ENCODE measurements at regions not wholly inside any gene's neighbourhood (a gene's known extent, or its start where the extent isn't known, plus 50 kb on each side); places are given as distances from the start of the nearest gene placed in this dataset.
"Not testable (repeated sequence)": the region's sequence is repeated elsewhere in the genome, so short reads cannot be mapped to it uniquely, and the experiment has no call there.

DNA sequence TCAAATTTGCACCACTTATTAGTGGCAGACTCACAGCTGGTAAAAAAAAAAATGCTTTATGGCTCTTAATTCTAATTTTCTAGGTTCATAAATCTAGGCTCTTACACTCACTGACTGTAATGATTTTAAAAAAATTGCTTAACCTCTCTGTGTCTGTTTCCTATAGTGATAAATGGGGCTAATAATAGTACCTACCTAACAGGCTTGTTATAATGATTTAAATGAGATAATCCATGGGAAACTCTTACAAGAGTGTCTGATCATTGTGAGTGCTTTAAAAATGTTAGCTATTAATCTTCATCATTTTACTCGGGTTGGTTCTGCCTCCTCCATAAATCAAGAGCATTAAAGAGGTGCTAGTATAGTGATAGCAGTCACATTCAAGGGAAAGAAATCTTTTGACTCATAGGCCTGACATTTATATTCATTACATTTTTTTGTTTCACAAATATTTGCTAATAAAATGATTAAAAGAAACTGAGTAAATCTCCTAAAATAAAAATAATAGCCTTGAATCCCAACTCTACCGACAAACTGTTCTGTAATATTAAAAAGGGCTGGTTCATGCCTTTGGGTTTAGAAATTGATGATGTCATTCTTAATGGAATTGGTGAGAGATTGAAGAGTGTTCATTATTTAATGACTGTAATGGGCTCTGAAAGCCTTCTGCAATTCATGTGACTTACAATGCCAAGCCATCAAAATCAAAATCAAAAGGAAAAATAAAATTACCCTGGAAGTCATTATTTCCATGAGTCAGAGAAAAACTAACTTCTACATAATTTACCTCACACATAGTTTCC lies 93.9 kb upstream of the PALMD start:
- CTCF ChIA-PET, result no interaction called here
- no peaks in the 10 kb centered on the region for H3K4me1 Mint-ChIP-seq
- no peak overlapping the region for H3K27ac Mint-ChIP-seq
- H3K27me3 Mint-ChIP-seq, result no peaks in the 10 kb centered on the region
- no peaks in the 10 kb centered on the region for H3K9me3 Mint-ChIP-seq
- no peaks in the 10 kb centered on the region for H3K36me3 Mint-ChIP-seq
- H3K4me3 Mint-ChIP-seq, result no peak overlapping the region
- DNase-seq, result no peak

DNA sequence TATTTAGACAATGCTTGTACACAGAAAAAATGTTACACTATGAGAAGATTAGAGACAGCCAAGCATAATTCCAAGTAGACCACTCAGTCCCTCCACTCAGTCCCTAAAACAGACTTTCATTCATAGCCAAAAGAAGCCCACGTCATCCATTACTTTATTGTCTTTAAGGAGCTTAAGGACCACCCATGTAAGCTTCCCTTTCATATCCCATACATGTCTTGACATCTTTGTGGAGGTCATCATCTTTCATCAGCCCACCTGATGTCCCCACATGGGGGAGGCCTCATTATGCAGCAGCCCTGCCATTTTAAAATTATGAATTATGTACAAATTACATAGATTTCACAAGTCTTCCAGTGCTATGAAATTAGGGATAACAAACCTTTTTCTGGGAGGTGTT lies 92.6 kb upstream of the PALMD start:
- H3K4me3 Mint-ChIP-seq, result no peak overlapping the region
- CTCF ChIA-PET, result no interaction called here
- DNase-seq, result no peak
- H3K36me3 Mint-ChIP-seq, result no peaks in the 10 kb centered on the region
- H3K4me1 Mint-ChIP-seq, result no peaks in the 10 kb centered on the region
- H3K27me3 Mint-ChIP-seq, result no peaks in the 10 kb centered on the region
- H3K9me3 Mint-ChIP-seq, result no peaks in the 10 kb centered on the region
- no peak overlapping the region for H3K27ac Mint-ChIP-seq

DNA sequence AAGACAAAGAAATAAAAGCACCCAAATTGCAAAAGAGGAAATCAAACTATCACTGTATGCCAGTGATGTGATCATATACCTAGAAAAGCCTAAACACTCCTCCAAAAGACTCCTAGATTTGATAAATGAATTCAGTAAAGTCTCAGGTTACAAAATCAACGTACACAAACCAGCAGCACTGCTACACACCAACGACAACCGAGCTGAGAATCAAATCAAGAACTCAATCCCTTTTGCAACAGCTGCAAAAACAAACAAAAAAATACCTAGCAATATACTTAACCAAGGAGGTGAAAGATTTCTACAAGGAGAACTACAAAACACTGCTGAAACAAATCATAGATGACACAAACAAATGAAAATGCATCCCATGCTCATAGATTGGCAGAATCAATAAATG lies 92.1 kb upstream of the PALMD start:
- H3K4me1 Mint-ChIP-seq, H3K9me3 Mint-ChIP-seq, H3K27me3 Mint-ChIP-seq, CTCF ChIA-PET, DNase-seq, H3K4me3 Mint-ChIP-seq, H3K36me3 Mint-ChIP-seq, H3K27ac Mint-ChIP-seq: not testable (repeated sequence)

DNA sequence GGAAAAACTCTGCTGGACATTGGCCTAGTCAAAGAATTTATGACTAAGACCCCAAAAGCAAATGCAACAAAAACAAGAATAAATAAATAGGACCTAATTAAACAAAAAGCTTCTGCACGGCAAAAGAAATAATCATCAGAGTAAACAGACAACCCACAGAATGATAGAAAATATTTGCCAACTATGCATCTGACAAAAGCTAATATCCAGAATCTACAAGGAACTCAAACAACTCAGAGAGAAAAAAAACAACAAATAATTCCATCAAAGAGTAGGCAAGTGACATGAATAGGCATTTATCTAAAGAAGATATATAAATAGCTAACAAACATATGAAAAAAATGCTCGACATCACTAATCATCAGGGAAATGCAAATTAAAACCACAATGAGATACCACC lies 91.2 kb upstream of the PALMD start:
- no peak overlapping the region for H3K4me3 Mint-ChIP-seq
- H3K27me3 Mint-ChIP-seq, result no peaks in the 10 kb centered on the region

DNA sequence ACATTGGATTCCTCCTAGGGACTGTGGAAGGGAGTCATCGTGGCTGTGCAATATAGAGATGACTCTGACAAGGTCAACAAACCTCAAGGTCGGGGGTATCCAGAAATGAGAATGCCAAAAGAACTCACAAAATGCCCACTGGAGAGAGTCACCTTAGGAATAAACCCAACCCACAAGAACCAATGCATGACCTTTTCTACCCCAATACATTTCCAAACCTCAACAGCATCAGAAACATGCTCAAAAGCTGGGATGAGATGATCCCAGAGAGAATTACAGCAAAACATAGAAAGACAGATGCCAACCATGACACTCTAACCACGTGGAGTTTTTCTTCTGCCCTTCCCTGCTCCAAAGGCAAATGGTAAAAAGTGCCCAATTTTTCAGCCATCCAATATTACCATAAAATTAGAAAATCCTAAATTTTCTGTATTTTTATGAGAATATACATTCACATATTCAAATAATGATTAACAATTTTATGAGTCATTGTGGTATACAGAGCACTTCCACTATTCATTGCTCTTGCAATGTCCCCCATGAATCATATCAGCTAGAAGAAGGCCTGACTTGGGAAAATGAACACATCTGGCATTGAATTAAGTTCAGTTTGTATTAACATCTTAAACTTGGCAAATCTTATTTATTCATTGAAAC lies 88.2 kb upstream of the PALMD start:
- DNase-seq, result no peak
- H3K4me3 Mint-ChIP-seq, result no peak overlapping the region

More for the DNA sequence above, 91.2 kb upstream of the PALMD start:
- Mint-ChIP-seq H3K9me3 (no peaks in the 10 kb centered on the region), H3K36me3 (no peaks in the 10 kb centered on the region), H3K27ac (peak overlapping the region; percentile 16), H3K4me1 (no peaks in the 10 kb centered on the region)
- DNase-seq, result no peak
- CTCF ChIA-PET, result no interaction called here

DNA sequence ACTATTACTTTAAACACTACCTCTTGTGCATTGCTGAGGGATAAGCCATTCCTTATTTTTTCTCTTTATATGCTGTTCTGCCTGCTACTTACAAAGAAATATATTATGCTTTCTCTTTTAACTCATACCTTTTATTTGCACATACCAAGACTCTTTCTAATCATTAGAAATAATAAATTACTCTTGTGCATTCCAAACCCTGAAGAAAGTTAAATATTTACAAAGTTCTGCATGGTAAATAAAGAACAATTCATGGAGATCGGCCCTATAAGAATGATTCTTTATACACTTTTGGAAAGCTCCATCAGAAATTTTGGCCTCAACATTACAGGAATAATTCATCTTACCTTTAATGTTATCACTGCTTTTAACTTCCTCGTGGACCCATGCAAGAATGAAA lies 86.7 kb upstream of the PALMD start:
- Mint-ChIP-seq H3K9me3 (no peaks in the 10 kb centered on the region), H3K36me3 (no peaks in the 10 kb centered on the region), H3K4me1 (no peaks in the 10 kb centered on the region), H3K4me3 (no peak overlapping the region), H3K27me3 (no peaks in the 10 kb centered on the region), H3K27ac (no peak overlapping the region)
- CTCF ChIA-PET, result no interaction called here
- DNase-seq, result no peak

More for the DNA sequence above, 88.2 kb upstream of the PALMD start:
- H3K36me3 Mint-ChIP-seq, result no peaks in the 10 kb centered on the region
- no peaks in the 10 kb centered on the region for H3K9me3 Mint-ChIP-seq
- CTCF ChIA-PET, result no interaction called here
- H3K4me1 Mint-ChIP-seq, result no peaks in the 10 kb centered on the region
- no peak overlapping the region for H3K27ac Mint-ChIP-seq
- H3K27me3 Mint-ChIP-seq, result no peaks in the 10 kb centered on the region

DNA sequence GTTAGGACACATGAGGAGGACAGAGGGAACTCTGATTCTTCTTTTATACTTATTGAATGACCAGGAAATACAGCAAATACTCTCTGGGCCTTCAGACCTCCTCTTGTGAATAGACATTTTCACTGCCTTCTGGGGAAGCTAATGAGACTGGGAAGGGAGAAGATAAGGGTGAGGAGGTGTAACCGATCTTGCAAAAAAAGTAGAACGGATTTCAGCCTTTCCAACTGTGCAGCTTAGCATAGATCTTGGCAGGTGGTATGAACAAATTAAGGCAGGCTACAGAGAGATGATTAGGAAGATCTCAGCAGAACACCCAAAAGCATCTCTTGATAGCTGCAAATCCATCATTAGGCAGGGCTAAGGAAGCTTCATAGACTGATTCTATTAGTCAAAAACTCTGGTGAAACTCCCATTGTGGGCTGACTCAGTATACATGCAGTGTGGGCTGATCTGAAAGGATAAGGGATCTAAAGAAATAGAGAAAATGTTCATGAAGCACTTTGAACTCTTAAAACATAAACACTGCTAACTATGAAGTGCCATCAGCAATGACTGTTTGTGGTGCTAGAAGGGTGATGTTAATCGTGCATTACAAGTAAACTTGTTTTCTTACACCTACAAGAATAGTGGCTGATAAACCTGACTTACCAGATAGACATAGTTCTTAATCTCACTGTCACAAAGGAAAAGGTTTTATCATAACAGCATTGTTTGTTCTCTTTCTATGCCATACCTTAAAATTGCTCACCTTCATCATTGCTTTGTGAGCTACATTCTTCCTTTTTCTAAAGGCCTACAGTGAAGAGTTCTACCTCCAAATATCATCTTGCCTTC lies 85.5 kb upstream of the PALMD start:
- H3K36me3 Mint-ChIP-seq, result no peaks in the 10 kb centered on the region
- no peaks in the 10 kb centered on the region for H3K9me3 Mint-ChIP-seq
- no peak overlapping the region for H3K27ac Mint-ChIP-seq
- CTCF ChIA-PET, result no interaction called here
- no peaks in the 10 kb centered on the region for H3K27me3 Mint-ChIP-seq
- no peak for DNase-seq
- no peak overlapping the region for H3K4me3 Mint-ChIP-seq
- no peaks in the 10 kb centered on the region for H3K4me1 Mint-ChIP-seq

DNA sequence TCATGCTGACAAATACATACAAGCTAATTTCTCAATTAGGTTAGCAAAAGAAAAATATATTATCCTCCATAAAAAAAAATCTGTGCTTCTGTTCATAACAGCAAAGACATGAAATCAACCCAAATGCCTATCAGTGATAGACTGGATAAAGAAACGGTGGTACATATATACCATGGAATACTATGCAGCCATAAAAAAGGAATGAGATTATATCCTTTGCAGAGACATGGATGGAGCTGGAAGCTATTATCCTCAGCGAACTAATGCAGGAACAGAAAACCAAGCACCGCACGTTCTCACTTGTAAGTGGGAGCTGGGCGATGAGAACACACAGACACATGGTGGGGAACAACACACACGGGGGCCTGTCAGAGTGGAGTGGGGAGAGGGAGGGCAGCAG lies 84.0 kb upstream of the PALMD start:
- no peak for DNase-seq
- CTCF ChIA-PET, result no interaction called here
- no peaks in the 10 kb centered on the region for H3K4me1 Mint-ChIP-seq
- H3K4me3 Mint-ChIP-seq, result no peak overlapping the region
- no peaks in the 10 kb centered on the region for H3K9me3 Mint-ChIP-seq
- no peaks in the 10 kb centered on the region for H3K36me3 Mint-ChIP-seq
- no peaks in the 10 kb centered on the region for H3K27me3 Mint-ChIP-seq
- H3K27ac Mint-ChIP-seq, result no peak overlapping the region

DNA sequence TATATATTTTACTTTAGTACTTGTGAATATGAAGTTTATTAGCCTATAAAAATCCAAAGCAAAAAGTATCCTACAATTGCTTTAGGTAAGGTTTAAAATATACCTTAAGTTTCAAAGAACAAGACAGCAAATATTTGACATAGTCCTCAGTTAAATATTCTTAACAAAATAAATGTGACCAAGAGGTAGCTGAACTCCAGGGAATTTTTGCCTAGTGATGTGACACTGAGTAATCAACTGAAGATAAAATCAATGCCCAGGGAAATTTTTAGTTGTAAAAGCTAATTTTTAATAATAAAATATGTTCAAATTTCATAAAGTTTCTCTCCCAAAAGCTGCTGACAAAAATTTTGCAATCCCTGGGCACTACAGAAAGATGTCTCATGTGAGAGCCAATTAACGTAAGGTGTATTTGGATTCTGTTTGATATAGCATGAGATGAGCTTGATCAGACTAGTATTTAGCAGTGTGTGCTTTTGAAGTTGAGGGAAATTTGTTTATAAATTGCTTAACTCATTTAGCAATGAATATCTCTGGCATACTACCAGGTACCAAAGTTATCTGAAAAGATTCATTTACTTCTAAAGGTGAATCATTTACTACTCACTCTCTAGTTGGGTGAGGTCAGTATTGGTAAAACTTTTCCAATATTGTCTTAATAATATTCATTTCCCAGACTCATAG lies 80.2 kb upstream of the PALMD start:
- Mint-ChIP-seq H3K27me3 (no peaks in the 10 kb centered on the region), H3K27ac (no peak overlapping the region)
- CTCF ChIA-PET, result no interaction called here

DNA sequence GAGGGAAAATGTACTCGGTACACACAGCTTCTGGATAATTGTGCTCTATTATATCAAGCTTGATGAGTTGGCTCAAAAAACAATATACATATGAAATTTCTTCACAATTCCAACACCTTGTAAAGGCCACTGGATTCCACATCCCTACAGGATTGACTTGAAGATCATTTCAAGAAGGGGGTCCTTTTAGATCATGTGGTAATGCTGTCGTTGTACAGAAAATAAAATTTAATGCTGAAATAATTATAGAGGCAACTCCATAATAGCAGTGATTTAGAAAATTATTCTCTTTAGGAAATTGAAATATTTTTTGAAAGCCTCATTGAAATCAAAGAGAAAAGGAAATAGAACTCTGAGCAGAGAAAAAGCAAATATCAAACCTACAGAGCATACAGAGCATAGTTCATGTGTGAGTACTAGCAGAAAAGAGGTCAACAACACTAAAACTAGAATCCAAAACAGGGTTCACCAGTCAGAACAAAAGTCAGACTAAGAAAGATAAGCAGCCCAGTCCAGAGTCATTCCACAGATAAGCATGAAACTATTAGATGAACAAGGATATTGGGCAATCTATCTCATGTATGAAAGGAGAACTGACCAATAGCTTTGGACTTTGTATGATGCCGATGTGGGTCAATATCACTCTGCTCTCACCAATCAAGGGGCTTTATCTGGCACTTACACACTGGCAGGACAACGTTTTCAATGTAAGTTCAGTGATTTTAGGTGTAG lies 79.5 kb upstream of the PALMD start:
- H3K4me1 Mint-ChIP-seq, result no peaks in the 10 kb centered on the region
- CTCF ChIA-PET, result no interaction called here
- no peak overlapping the region for H3K27ac Mint-ChIP-seq

More for the DNA sequence above, 80.2 kb upstream of the PALMD start:
- H3K36me3 Mint-ChIP-seq, result no peaks in the 10 kb centered on the region
- H3K9me3 Mint-ChIP-seq, result no peaks in the 10 kb centered on the region
- no peak for DNase-seq
- no peaks in the 10 kb centered on the region for H3K4me1 Mint-ChIP-seq
- no peak overlapping the region for H3K4me3 Mint-ChIP-seq

DNA sequence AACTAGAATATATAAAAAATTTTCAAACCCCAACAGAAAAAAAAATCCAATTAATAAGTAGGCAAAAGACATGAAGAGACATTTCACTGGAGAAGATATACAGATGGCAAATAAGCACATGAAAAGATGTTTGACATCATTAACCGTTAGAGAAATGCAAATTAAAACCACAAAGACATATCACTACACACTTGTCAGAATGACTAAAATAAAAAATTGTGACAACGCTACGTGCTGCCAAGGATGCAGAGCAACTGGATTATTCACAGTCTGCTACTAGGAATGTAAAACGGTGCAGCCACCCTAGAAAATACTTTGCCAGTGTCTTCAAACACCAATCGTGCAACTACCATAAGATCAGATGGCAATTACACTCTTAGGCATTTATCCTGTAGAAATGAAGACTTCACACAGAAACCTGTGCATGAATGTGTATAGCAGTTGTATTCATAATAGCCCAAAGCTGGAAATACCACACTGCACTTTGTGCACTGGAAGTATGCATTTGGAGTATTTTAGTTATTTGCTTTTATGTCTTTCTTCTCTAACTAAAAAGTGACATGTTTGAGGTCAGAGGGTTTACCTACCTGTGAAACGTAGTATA lies 75.3 kb upstream of the PALMD start:
- H3K36me3 Mint-ChIP-seq, result no peaks in the 10 kb centered on the region
- no peak for DNase-seq
- no peaks in the 10 kb centered on the region for H3K4me1 Mint-ChIP-seq
- H3K27ac Mint-ChIP-seq, result no peak overlapping the region
- no peak overlapping the region for H3K4me3 Mint-ChIP-seq
- H3K9me3 Mint-ChIP-seq, result no peaks in the 10 kb centered on the region
- H3K27me3 Mint-ChIP-seq, result no peaks in the 10 kb centered on the region
- CTCF ChIA-PET, result no interaction called here

More for the DNA sequence above, 79.5 kb upstream of the PALMD start:
- DNase-seq, result no peak
- H3K27me3 Mint-ChIP-seq, result no peaks in the 10 kb centered on the region
- no peaks in the 10 kb centered on the region for H3K9me3 Mint-ChIP-seq
- no peaks in the 10 kb centered on the region for H3K36me3 Mint-ChIP-seq
- H3K4me3 Mint-ChIP-seq, result no peak overlapping the region

DNA sequence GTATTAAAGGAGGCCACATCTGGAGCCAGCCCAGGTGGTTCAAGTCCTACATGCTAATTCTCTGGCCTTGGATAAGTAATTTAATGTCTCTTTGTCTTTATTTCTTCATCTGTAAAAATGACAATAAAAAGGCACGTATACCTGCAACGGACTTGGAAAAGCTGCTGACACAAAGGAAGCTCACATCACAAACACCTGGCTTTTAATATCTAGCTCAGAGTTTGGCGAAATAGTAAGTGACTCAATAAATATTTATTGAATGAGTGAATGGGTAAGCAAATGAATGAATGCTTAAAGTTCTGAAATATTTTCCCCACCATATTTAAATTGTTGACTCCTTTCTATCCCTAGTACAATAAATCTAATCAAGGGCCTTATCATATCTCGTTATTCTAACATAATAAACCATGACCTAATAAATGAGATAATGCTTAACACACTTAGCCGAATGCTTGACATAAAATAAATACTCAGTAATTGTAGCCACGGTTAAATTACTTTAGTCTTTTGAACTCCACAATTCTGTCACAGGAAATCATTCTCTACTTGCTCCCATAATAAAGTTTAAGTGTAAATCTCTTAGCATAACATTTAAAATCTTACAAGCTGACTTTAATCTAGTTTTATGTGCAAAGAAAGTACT lies 74.7 kb upstream of the PALMD start:
- no peaks in the 10 kb centered on the region for H3K4me1 Mint-ChIP-seq
- no peaks in the 10 kb centered on the region for H3K36me3 Mint-ChIP-seq
- H3K27me3 Mint-ChIP-seq, result no peaks in the 10 kb centered on the region
- CTCF ChIA-PET, result no interaction called here
- no peak overlapping the region for H3K27ac Mint-ChIP-seq
- H3K4me3 Mint-ChIP-seq, result no peak overlapping the region
- DNase-seq, result no peak
- no peaks in the 10 kb centered on the region for H3K9me3 Mint-ChIP-seq

DNA sequence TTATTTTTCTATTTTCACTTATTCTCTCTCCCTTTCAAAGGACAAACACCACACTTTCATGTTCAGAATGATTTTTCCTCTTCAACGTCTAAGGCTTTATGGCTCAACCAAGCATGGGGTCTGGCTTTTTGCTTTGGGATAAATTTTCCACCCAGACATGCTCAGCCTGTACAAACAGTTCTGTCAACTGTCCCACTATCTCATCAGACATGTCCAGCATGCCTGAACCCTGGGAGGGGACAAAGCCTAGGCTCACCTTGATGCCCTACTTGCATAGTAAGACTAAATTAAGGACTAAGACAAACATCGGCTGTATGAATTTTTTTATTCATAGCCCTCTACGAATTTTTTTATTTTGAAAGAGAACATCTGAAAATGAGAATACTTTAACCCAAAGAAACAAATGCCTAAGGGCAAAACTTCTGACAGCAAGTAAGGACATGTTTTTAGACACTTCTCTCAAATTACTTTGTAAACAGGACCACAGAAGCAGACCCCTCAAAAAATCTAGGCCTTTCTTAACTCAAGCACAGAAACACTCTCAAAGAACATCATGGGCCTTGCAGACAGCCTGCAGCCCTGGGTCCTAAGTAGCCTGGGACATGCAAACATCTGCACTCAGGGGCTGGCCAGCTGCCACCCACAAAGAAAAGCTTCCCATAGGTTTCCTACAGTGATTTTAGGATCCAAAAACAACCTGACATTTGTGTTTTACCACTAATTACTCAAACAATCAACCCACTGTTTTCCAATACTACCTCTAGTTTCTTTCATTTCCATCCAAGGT lies 72.3 kb upstream of the PALMD start:
- Mint-ChIP-seq H3K9me3 (no peaks in the 10 kb centered on the region), H3K4me3 (no peak overlapping the region), H3K4me1 (no peaks in the 10 kb centered on the region), H3K36me3 (no peaks in the 10 kb centered on the region), H3K27me3 (peaks cover 7% of the 10 kb centered on the region), H3K27ac (no peak overlapping the region)
- DNase-seq, result no peak
- CTCF ChIA-PET, result no interaction called here
